WTC11 (cell line): ENCODE measurements at regions not wholly inside any gene's neighbourhood (a gene's known extent, or its start where the extent isn't known, plus 50 kb on each side); places are given as distances from the start of the nearest gene placed in this dataset.

Source experiments
- CREM ChIP-seq: sonication (generic); formaldehyde crosslinking; IDR thresholded peaks from 2 replicates; pipeline ENCODE4 v1.8.1; 2022; ENCODE audit warnings: mild to moderate bottlenecking, missing genetic modification reagents, moderate library complexity
- ESRRA ChIP-seq: sonication (generic); formaldehyde crosslinking; IDR thresholded peaks from 2 replicates; pipeline ENCODE4 v1.8.1; 2022; ENCODE audit warnings: mild to moderate bottlenecking, missing genetic modification reagents, borderline replicate concordance
- TP53 ChIP-seq: sonication (generic); formaldehyde crosslinking; IDR thresholded peaks from 2 replicates; pipeline ENCODE4 v1.8.1; 2023; ENCODE audit warnings: mild to moderate bottlenecking, missing genetic modification reagents
- TF ChIP-seq, protein P1 (sequence below): fragments of 200-600 bp; IDR thresholded peaks from 2 replicates; pipeline ENCODE4 v1.8.0; 2022; ENCODE audit warnings: antibody characterized with exemption

DNA sequence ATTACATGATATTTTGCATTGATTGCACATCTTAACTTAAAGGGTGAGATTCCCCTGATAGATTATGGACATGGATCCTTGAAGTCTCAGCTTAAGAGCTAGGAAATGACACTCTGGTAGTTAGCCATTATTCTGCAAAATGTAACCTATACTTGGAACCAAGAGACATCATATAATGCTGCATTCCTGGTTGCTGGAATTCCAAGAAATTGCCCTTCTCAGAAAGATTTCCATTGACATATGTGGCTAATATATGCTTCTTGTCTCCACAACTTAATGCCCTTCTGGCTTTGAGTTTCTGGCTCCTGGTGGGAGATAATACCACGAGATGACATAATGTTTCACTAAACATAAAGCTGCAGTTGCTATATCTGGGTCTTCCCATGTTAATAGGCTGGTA lies 204.4 kb upstream of the TRPC4 start:
- TF ChIP-seq, protein P1, sequence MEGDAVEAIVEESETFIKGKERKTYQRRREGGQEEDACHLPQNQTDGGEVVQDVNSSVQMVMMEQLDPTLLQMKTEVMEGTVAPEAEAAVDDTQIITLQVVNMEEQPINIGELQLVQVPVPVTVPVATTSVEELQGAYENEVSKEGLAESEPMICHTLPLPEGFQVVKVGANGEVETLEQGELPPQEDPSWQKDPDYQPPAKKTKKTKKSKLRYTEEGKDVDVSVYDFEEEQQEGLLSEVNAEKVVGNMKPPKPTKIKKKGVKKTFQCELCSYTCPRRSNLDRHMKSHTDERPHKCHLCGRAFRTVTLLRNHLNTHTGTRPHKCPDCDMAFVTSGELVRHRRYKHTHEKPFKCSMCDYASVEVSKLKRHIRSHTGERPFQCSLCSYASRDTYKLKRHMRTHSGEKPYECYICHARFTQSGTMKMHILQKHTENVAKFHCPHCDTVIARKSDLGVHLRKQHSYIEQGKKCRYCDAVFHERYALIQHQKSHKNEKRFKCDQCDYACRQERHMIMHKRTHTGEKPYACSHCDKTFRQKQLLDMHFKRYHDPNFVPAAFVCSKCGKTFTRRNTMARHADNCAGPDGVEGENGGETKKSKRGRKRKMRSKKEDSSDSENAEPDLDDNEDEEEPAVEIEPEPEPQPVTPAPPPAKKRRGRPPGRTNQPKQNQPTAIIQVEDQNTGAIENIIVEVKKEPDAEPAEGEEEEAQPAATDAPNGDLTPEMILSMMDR = no peak
- TF ChIP-seq CREM (CRISPR knock-in tag) (no peak), ESRRA (CRISPR knock-in tag) (no peak), TP53 (CRISPR knock-in tag) (no peak)
